ENCODE measurements at regions not wholly inside any gene's neighbourhood (a gene's known extent, or its start where the extent isn't known, plus 50 kb on each side); places are given as distances from the start of the nearest gene placed in this dataset.

- Mint-ChIP-seq H3K27me3 (ENCODE audit: low read depth) (peaks cover 5% of the 10 kb centered on the region), H3K9me3 (ENCODE audit: insufficient read depth) (no peaks in the 10 kb centered on the region), H3K4me3 (no peak overlapping the region), H3K4me1 (ENCODE audit: low read depth) (no peaks in the 10 kb centered on the region), H3K27ac (no peak overlapping the region), H3K36me3 (ENCODE audit: low read depth) (no peaks in the 10 kb centered on the region)
- POLR2A ChIA-PET: no interaction called here
- no peak for DNase-seq
- ATAC-seq: no peak
- CTCF ChIA-PET: no interaction called here
These were observed 132.5 kb downstream of the DHX15 start for GRCh38 chr4:24451870-24452269.

- H3K9me3 Mint-ChIP-seq (ENCODE audit: insufficient read depth): no peaks in the 10 kb centered on the region
- DNase-seq: no peak
- no peak overlapping the region for H3K4me3 Mint-ChIP-seq
- no peak for ATAC-seq
- no peaks in the 10 kb centered on the region for H3K4me1 Mint-ChIP-seq (ENCODE audit: low read depth)
- peaks cover 3% of the 10 kb centered on the region for H3K27me3 Mint-ChIP-seq (ENCODE audit: low read depth)
- H3K27ac Mint-ChIP-seq: no peak overlapping the region
- ChIA-PET POLR2A (no interaction called here), CTCF (no interaction called here)
- H3K36me3 Mint-ChIP-seq (ENCODE audit: low read depth): no peaks in the 10 kb centered on the region
These were observed 141.2 kb downstream of the DHX15 start for GRCh38 chr4:24443200-24443599.

GRCh38 chr4:24440765-24441164 lies 143.6 kb downstream of the DHX15 start:
- no peak overlapping the region for H3K27ac Mint-ChIP-seq
- CTCF ChIA-PET: interaction anchor here (1.1 kb wide), 1 partner anchor 21 kb away, joined by 6 read pairs; no protein-coding TSS in a partner anchor
- no peaks in the 10 kb centered on the region for H3K4me1 Mint-ChIP-seq (ENCODE audit: low read depth)

GRCh38 chr4:24434241-24434640 lies 150.1 kb downstream of the DHX15 start:
- DNase-seq (no peak), ATAC-seq (no peak)
- no peaks in the 10 kb centered on the region for H3K9me3 Mint-ChIP-seq (ENCODE audit: insufficient read depth)
- H3K4me1 Mint-ChIP-seq (ENCODE audit: low read depth): no peaks in the 10 kb centered on the region
- ChIA-PET POLR2A (no interaction called here), CTCF (interaction anchor here (1.8 kb wide), 1 partner anchor 16 kb away, joined by 4 read pairs; no protein-coding TSS in a partner anchor)
- no peak overlapping the region for H3K27ac Mint-ChIP-seq
- no peak overlapping the region for H3K4me3 Mint-ChIP-seq
- H3K27me3 Mint-ChIP-seq (ENCODE audit: low read depth): peaks cover 2% of the 10 kb centered on the region
- H3K36me3 Mint-ChIP-seq (ENCODE audit: low read depth): no peaks in the 10 kb centered on the region

More at GRCh38 chr4:24440765-24441164, 143.6 kb downstream of the DHX15 start:
- H3K4me3 Mint-ChIP-seq: no peak overlapping the region
- H3K27me3 Mint-ChIP-seq (ENCODE audit: low read depth): peaks cover 3% of the 10 kb centered on the region
- H3K9me3 Mint-ChIP-seq (ENCODE audit: insufficient read depth): no peaks in the 10 kb centered on the region
- POLR2A ChIA-PET: no interaction called here
- ATAC-seq (no peak), DNase-seq (no peak)
- no peaks in the 10 kb centered on the region for H3K36me3 Mint-ChIP-seq (ENCODE audit: low read depth)

- Mint-ChIP-seq H3K4me1 (ENCODE audit: low read depth) (no peaks in the 10 kb centered on the region), H3K4me3 (no peak overlapping the region), H3K36me3 (ENCODE audit: low read depth) (no peaks in the 10 kb centered on the region), H3K9me3 (ENCODE audit: insufficient read depth) (no peaks in the 10 kb centered on the region), H3K27me3 (ENCODE audit: low read depth) (peaks cover 2% of the 10 kb centered on the region), H3K27ac (no peak overlapping the region)
- POLR2A ChIA-PET: no interaction called here
- CTCF ChIA-PET: no interaction called here
- no peak for ATAC-seq
- no peak for DNase-seq
These were observed 150.7 kb downstream of the DHX15 start for GRCh38 chr4:24433515-24434214.

GRCh38 chr4:24428850-24429249 lies 155.5 kb downstream of the DHX15 start:
- CTCF ChIA-PET: no interaction called here
- H3K27ac Mint-ChIP-seq: no peak overlapping the region
- no peaks in the 10 kb centered on the region for H3K4me1 Mint-ChIP-seq (ENCODE audit: low read depth)
- no peaks in the 10 kb centered on the region for H3K36me3 Mint-ChIP-seq (ENCODE audit: low read depth)
- ATAC-seq (no peak), DNase-seq (no peak)
- no peaks in the 10 kb centered on the region for H3K9me3 Mint-ChIP-seq (ENCODE audit: insufficient read depth)
- H3K27me3 Mint-ChIP-seq (ENCODE audit: low read depth): peaks cover 8% of the 10 kb centered on the region
- no peak overlapping the region for H3K4me3 Mint-ChIP-seq
- POLR2A ChIA-PET: no interaction called here

GRCh38 chr4:24426557-24426956 lies 157.8 kb downstream of the DHX15 start:
- ATAC-seq (no peak), DNase-seq (no peak)
- POLR2A ChIA-PET: no interaction called here
- Mint-ChIP-seq H3K27me3 (ENCODE audit: low read depth) (peaks cover 6% of the 10 kb centered on the region), H3K4me3 (no peak overlapping the region), H3K27ac (no peak overlapping the region), H3K9me3 (ENCODE audit: insufficient read depth) (no peaks in the 10 kb centered on the region), H3K4me1 (ENCODE audit: low read depth) (no peaks in the 10 kb centered on the region), H3K36me3 (ENCODE audit: low read depth) (no peaks in the 10 kb centered on the region)
- CTCF ChIA-PET: no interaction called here

GRCh38 chr4:24425863-24426262 lies 158.5 kb downstream of the DHX15 start:
- no peaks in the 10 kb centered on the region for H3K4me1 Mint-ChIP-seq (ENCODE audit: low read depth)
- POLR2A ChIA-PET: no interaction called here
- H3K27me3 Mint-ChIP-seq (ENCODE audit: low read depth): peaks cover 6% of the 10 kb centered on the region
- H3K36me3 Mint-ChIP-seq (ENCODE audit: low read depth): no peaks in the 10 kb centered on the region
- no peaks in the 10 kb centered on the region for H3K9me3 Mint-ChIP-seq (ENCODE audit: insufficient read depth)
- CTCF ChIA-PET: no interaction called here
- no peak for DNase-seq
- no peak for ATAC-seq
- H3K27ac Mint-ChIP-seq: no peak overlapping the region
- no peak overlapping the region for H3K4me3 Mint-ChIP-seq

- Mint-ChIP-seq H3K4me3 (no peak overlapping the region), H3K4me1 (ENCODE audit: low read depth) (peaks cover 2% of the 10 kb centered on the region), H3K9me3 (ENCODE audit: insufficient read depth) (no peaks in the 10 kb centered on the region), H3K27ac (no peak overlapping the region), H3K27me3 (ENCODE audit: low read depth) (peaks cover 6% of the 10 kb centered on the region), H3K36me3 (ENCODE audit: low read depth) (no peaks in the 10 kb centered on the region)
- ChIA-PET CTCF (no interaction called here), POLR2A (no interaction called here)
- DNase-seq: no peak
- no peak for ATAC-seq
These were observed 160.7 kb downstream of the DHX15 start for GRCh38 chr4:24423670-24424069.

- no peak for ATAC-seq
- DNase-seq: no peak
- no peak overlapping the region for H3K4me3 Mint-ChIP-seq
- no peaks in the 10 kb centered on the region for H3K36me3 Mint-ChIP-seq (ENCODE audit: low read depth)
- H3K27ac Mint-ChIP-seq: no peak overlapping the region
- ChIA-PET CTCF (interaction anchor here (1.2 to 1.3 kb wide), 2 partner anchors 9 to 13 kb away, joined by 3 to 4 read pairs; no protein-coding TSS in a partner anchor), POLR2A (interaction anchor here (0.6 kb wide), 1 partner anchor 1979 kb away, joined by 4 read pairs; no protein-coding TSS in a partner anchor)
- no peaks in the 10 kb centered on the region for H3K9me3 Mint-ChIP-seq (ENCODE audit: insufficient read depth)
- peaks cover 2% of the 10 kb centered on the region for H3K4me1 Mint-ChIP-seq (ENCODE audit: low read depth)
- peaks cover 6% of the 10 kb centered on the region for H3K27me3 Mint-ChIP-seq (ENCODE audit: low read depth)
These were observed 161.7 kb downstream of the DHX15 start for GRCh38 chr4:24422644-24423043.

- DNase-seq: peak; percentile 69
- peaks cover 2% of the 10 kb centered on the region for H3K4me1 Mint-ChIP-seq (ENCODE audit: low read depth)
- no peak overlapping the region for H3K27ac Mint-ChIP-seq
- ATAC-seq: peak; percentile 60
- H3K27me3 Mint-ChIP-seq (ENCODE audit: low read depth): no peaks in the 10 kb centered on the region
- no peaks in the 10 kb centered on the region for H3K9me3 Mint-ChIP-seq (ENCODE audit: insufficient read depth)
- CTCF ChIA-PET: interaction anchor here (0.6 to 2.4 kb wide), 11 partner anchors 9 to 1522 kb away, joined by 3 to 21 read pairs (median 4); no protein-coding TSS in a partner anchor
- H3K4me3 Mint-ChIP-seq: no peak overlapping the region
- no peaks in the 10 kb centered on the region for H3K36me3 Mint-ChIP-seq (ENCODE audit: low read depth)
- POLR2A ChIA-PET: no interaction called here
These were observed 164.9 kb downstream of the DHX15 start for GRCh38 chr4:24419181-24420034.

- peaks cover 6% of the 10 kb centered on the region for H3K27me3 Mint-ChIP-seq (ENCODE audit: low read depth)
- ChIA-PET POLR2A (no interaction called here), CTCF (no interaction called here)
- no peak overlapping the region for H3K27ac Mint-ChIP-seq
- no peaks in the 10 kb centered on the region for H3K9me3 Mint-ChIP-seq (ENCODE audit: insufficient read depth)
- no peaks in the 10 kb centered on the region for H3K36me3 Mint-ChIP-seq (ENCODE audit: low read depth)
- H3K4me1 Mint-ChIP-seq (ENCODE audit: low read depth): peaks cover 2% of the 10 kb centered on the region
- ATAC-seq: no peak
- DNase-seq: no peak
- H3K4me3 Mint-ChIP-seq: no peak overlapping the region
These were observed 167.1 kb downstream of the DHX15 start for GRCh38 chr4:24417206-24417605.

All from activated CD8-positive, alpha-beta T cell treated with anti-CD3 and anti-CD28 coated beads, Interleukin-2, amount 10 ng/mL, durations not matched to agents 7 days and 5 days (primary cell).